SU-DHL-6 (cell line): ENCODE measurements at regions not wholly inside any gene's neighbourhood (a gene's known extent, or its start where the extent isn't known, plus 50 kb on each side); places are given as distances from the start of the nearest gene placed in this dataset.

Source experiments
- H2AFZ ChIP-seq: fragments of 200-600 bp; sonication (generic); 2 replicates; pipeline ENCODE4 v1.6.1; 2014; ENCODE audit warnings: low read depth, mild to moderate bottlenecking, moderate library complexity, mixed read lengths, antibody characterized with exemption, low read length; ENCODE audit not compliant: severe bottlenecking
- H3F3A ChIP-seq: fragments of 200-600 bp; shearing (Covaris generic); 2 replicates; pipeline ENCODE4 v1.6.0; 2016; ENCODE audit warnings: antibody characterized with exemption, mild to moderate bottlenecking; ENCODE audit not compliant: insufficient read depth
- H3K27ac ChIP-seq: fragments of 200-600 bp; sonication (generic); 2 replicates; pipeline ENCODE4 v1.5.1; 2016; ENCODE audit warnings: low read depth, mild to moderate bottlenecking, low read length, moderate library complexity, mixed read lengths
- H3K27me3 ChIP-seq: fragments of 200-600 bp; sonication (generic), shearing (Covaris generic); 2 replicates; pipeline ENCODE4 v1.6.0; 2014; ENCODE audit warnings: mild to moderate bottlenecking, low read length
- H3K36me3 ChIP-seq: fragments of 200-600 bp; sonication (generic); 2 replicates; pipeline ENCODE4 v1.6.1; 2014; ENCODE audit warnings: mild to moderate bottlenecking, low read length, mixed read lengths
- H3K4me2 ChIP-seq: fragments of 300-600, 200-600 bp; shearing (Covaris generic), sonication (generic); 2 replicates; pipeline ENCODE4 v1.6.0; 2014; ENCODE audit warnings: low read length, low read depth, mild to moderate bottlenecking; ENCODE audit not compliant: poor library complexity, severe bottlenecking
- H3K4me3 ChIP-seq: fragments of 200-600 bp; sonication (generic); 2 replicates; pipeline ENCODE4 v1.5.1; 2014; ENCODE audit warnings: antibody characterized with exemption, low read length, mild to moderate bottlenecking, mixed read lengths; ENCODE audit not compliant: insufficient read depth, poor library complexity, severe bottlenecking
- H3K79me2 ChIP-seq: fragments of 200-600 bp; sonication (generic); 2 replicates; pipeline ENCODE4 v1.6.1; 2014; ENCODE audit warnings: mild to moderate bottlenecking, low read length, moderate library complexity; ENCODE audit not compliant: insufficient read depth
- H3K9ac ChIP-seq: fragments of 200-600 bp; sonication (generic); 2 replicates; pipeline ENCODE4 v1.7.0; 2014; ENCODE audit warnings: mild to moderate bottlenecking, low read length
- H3K9me2 ChIP-seq: fragments of 200-600 bp; sonication (generic); replicated peaks from 2 replicates; pipeline ENCODE4 v1.6.1; 2014; ENCODE audit warnings: low read length; ENCODE audit not compliant: insufficient read depth
- H3K9me3 ChIP-seq: fragments of 200-600 bp; sonication (generic); 2 replicates; pipeline ENCODE4 v1.6.1; 2014; ENCODE audit warnings: low read length, mixed read lengths; ENCODE audit not compliant: insufficient read depth
- H4K20me1 ChIP-seq: fragments of 200-600 bp; sonication (generic); 2 replicates; pipeline ENCODE4 v1.6.1; 2014; ENCODE audit warnings: low read depth, mild to moderate bottlenecking, antibody characterized with exemption, low read length, moderate library complexity, mixed read lengths
- CTCF ChIP-seq: fragments of 200-600 bp; sonication (generic); IDR thresholded peaks from one replicate; pipeline ENCODE4 v1.5.1; 2017; ENCODE audit warnings: antibody characterized with exemption, mild to moderate bottlenecking, low read length, moderate library complexity; ENCODE audit not compliant: insufficient read depth, poor library complexity, severe bottlenecking
- EZH2phosphoT487 ChIP-seq: fragments of 200-600 bp; sonication (generic), shearing (Covaris generic); conservative IDR thresholded peaks from 2 replicates; pipeline ENCODE4 v1.6.1; 2018; ENCODE audit warnings: mild to moderate bottlenecking, antibody characterized with exemption, low read length, moderate library complexity, mixed read lengths

DNA sequence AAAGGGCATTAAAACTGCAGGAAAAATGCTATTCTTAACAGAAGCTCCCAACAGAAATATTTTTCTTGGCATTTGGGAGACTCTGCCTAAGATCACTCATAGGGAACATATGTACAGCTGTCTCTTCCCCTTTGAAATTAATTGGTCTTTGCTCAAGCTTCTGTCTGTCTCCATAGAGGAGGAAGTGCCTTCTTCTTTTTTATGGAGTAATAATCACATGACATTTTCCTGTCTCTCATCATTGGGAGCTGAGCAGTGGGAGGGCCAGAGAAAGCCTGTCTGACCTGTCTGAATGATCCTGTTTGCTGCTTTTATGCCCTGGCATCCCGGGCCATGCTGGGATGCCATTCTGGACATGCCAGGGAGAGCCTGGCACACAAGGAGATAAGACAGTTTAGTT, 145.6 kb downstream of the AQP4 start:
- no peak overlapping the region for H3K9ac ChIP-seq

DNA sequence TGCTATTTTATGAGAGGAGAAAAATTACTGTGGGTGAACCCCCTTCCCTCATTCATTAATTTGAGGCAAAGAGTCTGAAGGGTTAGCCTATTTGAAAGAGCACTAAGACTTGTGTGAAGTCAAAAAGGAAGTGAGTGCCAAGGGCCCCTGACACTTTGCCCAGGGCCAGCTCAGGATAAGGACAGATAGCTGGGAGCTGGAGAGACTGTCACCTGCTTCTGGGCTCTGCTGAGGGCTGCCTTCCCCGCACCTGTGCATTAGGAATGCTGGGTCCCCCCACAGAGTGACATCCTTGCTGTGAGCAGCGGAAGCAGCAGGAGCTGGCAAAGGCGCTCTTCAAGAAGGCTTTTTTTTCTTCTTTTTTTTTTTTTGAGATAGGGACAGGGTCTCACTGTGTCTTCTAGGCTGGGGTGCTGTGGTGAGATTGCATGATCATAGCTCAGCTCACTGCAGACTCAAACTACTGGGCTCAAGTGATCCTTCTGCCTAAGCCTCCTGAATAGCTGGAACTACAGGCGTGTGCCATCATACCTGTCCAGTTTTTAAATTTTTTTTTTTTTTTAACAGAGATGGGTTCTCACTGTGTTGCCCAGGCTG, 148.3 kb downstream of the AQP4 start:
- H3K27me3 ChIP-seq = no peaks in the 10 kb centered on the region
- no peaks in the 10 kb centered on the region for H3F3A ChIP-seq
- H3K4me2 ChIP-seq = no peak overlapping the region
- no peaks in the 10 kb centered on the region for H3K9me2 ChIP-seq
- H3K4me3 ChIP-seq = no peak overlapping the region
- no peaks in the 10 kb centered on the region for H3K9me3 ChIP-seq
- H2AFZ ChIP-seq = no peak overlapping the region
- TF ChIP-seq CTCF (no peak), EZH2phosphoT487 (no peak)
- H3K9ac ChIP-seq = no peak overlapping the region
- no peaks in the 10 kb centered on the region for H3K36me3 ChIP-seq
- H3K79me2 ChIP-seq = no peaks in the 10 kb centered on the region
- H4K20me1 ChIP-seq = no peaks in the 10 kb centered on the region
- H3K27ac ChIP-seq = no peak overlapping the region

More for the DNA sequence above, 145.6 kb downstream of the AQP4 start:
- no peaks in the 10 kb centered on the region for H3K9me2 ChIP-seq
- no peak for TF ChIP-seq EZH2phosphoT487
- TF ChIP-seq CTCF = no peak
- H3K9me3 ChIP-seq = no peaks in the 10 kb centered on the region
- H3K27me3 ChIP-seq = no peaks in the 10 kb centered on the region
- H3F3A ChIP-seq = no peaks in the 10 kb centered on the region
- H3K4me3 ChIP-seq = no peak overlapping the region
- H3K4me2 ChIP-seq = no peak overlapping the region
- H3K27ac ChIP-seq = no peak overlapping the region
- H4K20me1 ChIP-seq = no peaks in the 10 kb centered on the region
- H2AFZ ChIP-seq = no peak overlapping the region
- H3K36me3 ChIP-seq = no peaks in the 10 kb centered on the region
- no peaks in the 10 kb centered on the region for H3K79me2 ChIP-seq

DNA sequence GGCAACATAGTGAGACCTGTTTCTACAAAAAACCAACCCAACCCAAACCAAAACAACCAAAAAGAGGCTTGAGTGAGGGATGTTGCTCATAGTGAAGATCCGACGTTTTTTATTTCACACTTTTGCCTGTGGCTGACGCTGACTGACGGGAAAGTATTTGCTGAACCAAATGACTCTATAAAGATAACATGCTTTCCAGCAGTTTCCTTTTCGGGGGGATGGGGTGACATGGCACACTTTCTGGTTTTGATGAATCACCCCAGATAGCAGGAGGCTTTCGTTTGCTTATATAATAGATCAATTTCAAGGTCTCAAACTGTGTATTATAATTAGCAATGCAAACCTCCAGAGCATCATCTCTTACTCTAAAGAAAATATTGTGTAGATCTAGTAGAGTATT, 150.8 kb downstream of the AQP4 start:
- TF ChIP-seq EZH2phosphoT487 (no peak), CTCF (no peak)
- no peak overlapping the region for H3K27ac ChIP-seq

More for the DNA sequence above, 150.8 kb downstream of the AQP4 start:
- Histone ChIP-seq H2AFZ (no peak overlapping the region), H3K9me3 (no peaks in the 10 kb centered on the region), H3K79me2 (no peaks in the 10 kb centered on the region), H3K4me2 (no peak overlapping the region), H3K9ac (no peak overlapping the region), H3K9me2 (no peaks in the 10 kb centered on the region), H3K36me3 (no peaks in the 10 kb centered on the region), H3K4me3 (no peak overlapping the region), H3K27me3 (no peaks in the 10 kb centered on the region), H3F3A (no peaks in the 10 kb centered on the region), H4K20me1 (no peaks in the 10 kb centered on the region)
